Stimulated activated naive CD8-positive, alpha-beta T cell treated with anti-CD3 and anti-CD28 coated beads, Interleukin-15, Interleukin-2, amounts not matched to agents 100 ng/mL and 50 ng/mL, for 24 hours (primary cell): ENCODE measurements at regions not wholly inside any gene's neighbourhood (a gene's known extent, or its start where the extent isn't known, plus 50 kb on each side); places are given as distances from the start of the nearest gene placed in this dataset.

ENCODE experiments used
- H3K27ac Mint-ChIP-seq: one replicate; pipeline ENCODE4 v1.8.0; 2021; ENCODE audit warnings: mild to moderate bottlenecking, mixed read lengths
- H3K27me3 Mint-ChIP-seq: one replicate; pipeline ENCODE4 v1.8.0; 2021; ENCODE audit warnings: mixed read lengths
- H3K36me3 Mint-ChIP-seq: one replicate; pipeline ENCODE4 v1.8.0; 2021; ENCODE audit warnings: low read depth, mixed read lengths
- H3K4me1 Mint-ChIP-seq: one replicate; pipeline ENCODE4 v1.8.0; 2021; ENCODE audit warnings: low read depth, mixed read lengths
- H3K4me3 Mint-ChIP-seq: one replicate; pipeline ENCODE4 v1.8.0; 2021; ENCODE audit warnings: mild to moderate bottlenecking, mixed read lengths
- H3K9me3 Mint-ChIP-seq: one replicate; pipeline ENCODE4 v1.8.0; 2021; ENCODE audit warnings: mixed read lengths

- Mint-ChIP-seq H3K4me3 (no peak overlapping the region), H3K9me3 (peaks cover 4% of the 10 kb centered on the region), H3K4me1 (no peaks in the 10 kb centered on the region), H3K27ac (no peak overlapping the region), H3K36me3 (no peaks in the 10 kb centered on the region), H3K27me3 (peaks cover 5% of the 10 kb centered on the region)
These were observed 68.9 kb upstream of the KCNJ16 start for GRCh38 chr17:70006159-70006558.

- Mint-ChIP-seq H3K9me3 (no peaks in the 10 kb centered on the region), H3K27me3 (peaks cover 5% of the 10 kb centered on the region), H3K4me1 (no peaks in the 10 kb centered on the region), H3K36me3 (no peaks in the 10 kb centered on the region), H3K27ac (no peak overlapping the region), H3K4me3 (no peak overlapping the region)
These were observed 63.3 kb upstream of the KCNJ16 start for GRCh38 chr17:70011750-70012149.

- H3K27me3 Mint-ChIP-seq, result no peaks in the 10 kb centered on the region
- H3K27ac Mint-ChIP-seq, result no peak overlapping the region
- no peaks in the 10 kb centered on the region for H3K36me3 Mint-ChIP-seq
- no peaks in the 10 kb centered on the region for H3K4me1 Mint-ChIP-seq
- no peak overlapping the region for H3K4me3 Mint-ChIP-seq
- no peaks in the 10 kb centered on the region for H3K9me3 Mint-ChIP-seq
These were observed 61.1 kb upstream of the KCNJ16 start for GRCh38 chr17:70013911-70014310.

DNA sequence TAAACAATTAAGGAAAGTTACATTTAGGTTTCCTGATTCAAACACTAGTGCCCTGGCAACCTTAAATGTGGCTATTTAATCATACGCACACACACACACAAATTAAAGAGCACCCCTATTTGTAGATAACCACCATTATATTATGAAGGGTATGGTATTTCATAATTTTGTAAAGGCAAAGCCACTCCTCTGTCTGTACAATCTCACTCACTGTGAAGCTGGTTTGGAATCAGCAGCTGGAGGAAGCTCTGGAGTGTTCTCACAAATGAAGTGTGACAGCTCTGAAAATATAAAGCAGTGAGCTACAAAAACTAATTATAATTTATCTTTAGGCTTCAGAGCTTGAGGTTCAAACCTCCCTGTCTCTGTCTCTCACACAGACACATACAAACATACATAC lies 57.9 kb upstream of the KCNJ16 start:
- Mint-ChIP-seq H3K27me3 (no peaks in the 10 kb centered on the region), H3K4me3 (no peak overlapping the region), H3K36me3 (no peaks in the 10 kb centered on the region), H3K9me3 (no peaks in the 10 kb centered on the region), H3K4me1 (no peaks in the 10 kb centered on the region), H3K27ac (no peak overlapping the region)

- Mint-ChIP-seq H3K4me1 (no peaks in the 10 kb centered on the region), H3K27ac (no peak overlapping the region), H3K27me3 (no peaks in the 10 kb centered on the region), H3K9me3 (no peaks in the 10 kb centered on the region), H3K4me3 (no peak overlapping the region), H3K36me3 (no peaks in the 10 kb centered on the region)
These were observed 57.1 kb upstream of the KCNJ16 start for GRCh38 chr17:70017941-70018340.

DNA sequence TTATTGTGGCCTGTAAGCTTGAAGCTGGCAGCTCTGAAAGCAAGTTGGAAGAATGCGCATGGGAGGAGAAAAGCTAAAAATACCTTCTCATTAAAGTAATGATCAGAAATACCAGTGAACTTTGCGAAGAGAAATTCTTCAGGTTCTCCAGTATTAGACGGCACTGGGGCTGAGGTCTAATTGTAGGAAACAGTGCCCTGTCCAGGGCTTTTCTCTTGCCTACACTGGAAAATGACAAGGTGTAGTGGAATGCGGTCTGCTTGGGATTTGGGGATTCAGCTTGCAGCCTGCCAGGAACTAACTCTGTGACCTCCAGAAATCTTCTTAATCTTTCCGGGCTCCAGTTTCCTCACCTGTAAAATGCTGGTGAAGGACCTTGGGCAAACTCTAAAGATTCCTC lies 53.3 kb upstream of the KCNJ16 start:
- Mint-ChIP-seq H3K27ac (no peak overlapping the region), H3K4me3 (no peak overlapping the region), H3K9me3 (no peaks in the 10 kb centered on the region), H3K27me3 (peaks cover 7% of the 10 kb centered on the region), H3K36me3 (no peaks in the 10 kb centered on the region), H3K4me1 (no peaks in the 10 kb centered on the region)

- Mint-ChIP-seq H3K9me3 (no peaks in the 10 kb centered on the region), H3K27me3 (peaks cover 9% of the 10 kb centered on the region), H3K36me3 (no peaks in the 10 kb centered on the region), H3K4me1 (no peaks in the 10 kb centered on the region), H3K4me3 (no peak overlapping the region), H3K27ac (no peak overlapping the region)
These were observed 52.9 kb upstream of the KCNJ16 start for GRCh38 chr17:70022175-70022574.

GRCh38 chr17:70024253-70024652 lies 50.8 kb upstream of the KCNJ16 start:
- H3K9me3 Mint-ChIP-seq, result no peaks in the 10 kb centered on the region
- H3K36me3 Mint-ChIP-seq, result no peaks in the 10 kb centered on the region
- no peaks in the 10 kb centered on the region for H3K4me1 Mint-ChIP-seq
- H3K27me3 Mint-ChIP-seq, result peaks cover 9% of the 10 kb centered on the region
- no peak overlapping the region for H3K4me3 Mint-ChIP-seq
- H3K27ac Mint-ChIP-seq, result no peak overlapping the region
